SU-DHL-6 (cell line): ENCODE measurements at regions not wholly inside any gene's neighbourhood (a gene's known extent, or its start where the extent isn't known, plus 50 kb on each side); places are given as distances from the start of the nearest gene placed in this dataset.
"Not testable (repeated sequence)": the region's sequence is repeated elsewhere in the genome, so short reads cannot be mapped to it uniquely, and the experiment has no call there.

Experiments
- H2AFZ ChIP-seq: fragments of 200-600 bp; sonication (generic); 2 replicates; pipeline ENCODE4 v1.6.1; 2014; ENCODE audit warnings: low read depth, mild to moderate bottlenecking, moderate library complexity, mixed read lengths, antibody characterized with exemption, low read length; ENCODE audit not compliant: severe bottlenecking
- H3F3A ChIP-seq: fragments of 200-600 bp; shearing (Covaris generic); 2 replicates; pipeline ENCODE4 v1.6.0; 2016; ENCODE audit warnings: antibody characterized with exemption, mild to moderate bottlenecking; ENCODE audit not compliant: insufficient read depth
- H3K27ac ChIP-seq: fragments of 200-600 bp; sonication (generic); 2 replicates; pipeline ENCODE4 v1.5.1; 2016; ENCODE audit warnings: low read depth, mild to moderate bottlenecking, low read length, moderate library complexity, mixed read lengths
- H3K27me3 ChIP-seq: fragments of 200-600 bp; sonication (generic), shearing (Covaris generic); 2 replicates; pipeline ENCODE4 v1.6.0; 2014; ENCODE audit warnings: mild to moderate bottlenecking, low read length
- H3K36me3 ChIP-seq: fragments of 200-600 bp; sonication (generic); 2 replicates; pipeline ENCODE4 v1.6.1; 2014; ENCODE audit warnings: mild to moderate bottlenecking, low read length, mixed read lengths
- H3K4me2 ChIP-seq: fragments of 300-600, 200-600 bp; shearing (Covaris generic), sonication (generic); 2 replicates; pipeline ENCODE4 v1.6.0; 2014; ENCODE audit warnings: low read length, low read depth, mild to moderate bottlenecking; ENCODE audit not compliant: poor library complexity, severe bottlenecking
- H3K4me3 ChIP-seq: fragments of 200-600 bp; sonication (generic); 2 replicates; pipeline ENCODE4 v1.5.1; 2014; ENCODE audit warnings: antibody characterized with exemption, low read length, mild to moderate bottlenecking, mixed read lengths; ENCODE audit not compliant: insufficient read depth, poor library complexity, severe bottlenecking
- H3K79me2 ChIP-seq: fragments of 200-600 bp; sonication (generic); 2 replicates; pipeline ENCODE4 v1.6.1; 2014; ENCODE audit warnings: mild to moderate bottlenecking, low read length, moderate library complexity; ENCODE audit not compliant: insufficient read depth
- H3K9ac ChIP-seq: fragments of 200-600 bp; sonication (generic); 2 replicates; pipeline ENCODE4 v1.7.0; 2014; ENCODE audit warnings: mild to moderate bottlenecking, low read length
- H3K9me2 ChIP-seq: fragments of 200-600 bp; sonication (generic); replicated peaks from 2 replicates; pipeline ENCODE4 v1.6.1; 2014; ENCODE audit warnings: low read length; ENCODE audit not compliant: insufficient read depth
- H3K9me3 ChIP-seq: fragments of 200-600 bp; sonication (generic); 2 replicates; pipeline ENCODE4 v1.6.1; 2014; ENCODE audit warnings: low read length, mixed read lengths; ENCODE audit not compliant: insufficient read depth
- H4K20me1 ChIP-seq: fragments of 200-600 bp; sonication (generic); 2 replicates; pipeline ENCODE4 v1.6.1; 2014; ENCODE audit warnings: low read depth, mild to moderate bottlenecking, antibody characterized with exemption, low read length, moderate library complexity, mixed read lengths
- EZH2phosphoT487 ChIP-seq: fragments of 200-600 bp; sonication (generic), shearing (Covaris generic); conservative IDR thresholded peaks from 2 replicates; pipeline ENCODE4 v1.6.1; 2018; ENCODE audit warnings: mild to moderate bottlenecking, antibody characterized with exemption, low read length, moderate library complexity, mixed read lengths
- TF ChIP-seq, protein P1 (sequence below): fragments of 200-600 bp; sonication (generic); IDR thresholded peaks from one replicate; pipeline ENCODE4 v1.5.1; 2017; ENCODE audit warnings: antibody characterized with exemption, mild to moderate bottlenecking, low read length, moderate library complexity; ENCODE audit not compliant: insufficient read depth, poor library complexity, severe bottlenecking

GRCh38 chr11:19614370-19614940 lies 98.2 kb upstream of the NAV2 start:
- no peaks in the 10 kb centered on the region for H3K79me2 ChIP-seq
- no peaks in the 10 kb centered on the region for H3K36me3 ChIP-seq
- no peak overlapping the region for H2AFZ ChIP-seq
- no peak overlapping the region for H3K9ac ChIP-seq
- no peak overlapping the region for H3K4me2 ChIP-seq
- TF ChIP-seq EZH2phosphoT487: no peak
- TF ChIP-seq, protein P1, sequence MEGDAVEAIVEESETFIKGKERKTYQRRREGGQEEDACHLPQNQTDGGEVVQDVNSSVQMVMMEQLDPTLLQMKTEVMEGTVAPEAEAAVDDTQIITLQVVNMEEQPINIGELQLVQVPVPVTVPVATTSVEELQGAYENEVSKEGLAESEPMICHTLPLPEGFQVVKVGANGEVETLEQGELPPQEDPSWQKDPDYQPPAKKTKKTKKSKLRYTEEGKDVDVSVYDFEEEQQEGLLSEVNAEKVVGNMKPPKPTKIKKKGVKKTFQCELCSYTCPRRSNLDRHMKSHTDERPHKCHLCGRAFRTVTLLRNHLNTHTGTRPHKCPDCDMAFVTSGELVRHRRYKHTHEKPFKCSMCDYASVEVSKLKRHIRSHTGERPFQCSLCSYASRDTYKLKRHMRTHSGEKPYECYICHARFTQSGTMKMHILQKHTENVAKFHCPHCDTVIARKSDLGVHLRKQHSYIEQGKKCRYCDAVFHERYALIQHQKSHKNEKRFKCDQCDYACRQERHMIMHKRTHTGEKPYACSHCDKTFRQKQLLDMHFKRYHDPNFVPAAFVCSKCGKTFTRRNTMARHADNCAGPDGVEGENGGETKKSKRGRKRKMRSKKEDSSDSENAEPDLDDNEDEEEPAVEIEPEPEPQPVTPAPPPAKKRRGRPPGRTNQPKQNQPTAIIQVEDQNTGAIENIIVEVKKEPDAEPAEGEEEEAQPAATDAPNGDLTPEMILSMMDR: no peak
- no peaks in the 10 kb centered on the region for H3F3A ChIP-seq
- no peaks in the 10 kb centered on the region for H3K9me2 ChIP-seq
- 0 out of 2 replicates have a peak, but pooled peaks cover 4% of the 10 kb centered on the region for H3K27me3 ChIP-seq
- no peaks in the 10 kb centered on the region for H4K20me1 ChIP-seq
- no peak overlapping the region for H3K27ac ChIP-seq
- H3K4me3 ChIP-seq: no peak overlapping the region
- peaks cover 11% of the 10 kb centered on the region; the same call in 1 of the 2 replicates for H3K9me3 ChIP-seq

- H3K4me3 ChIP-seq, H3K27me3 ChIP-seq, H3K36me3 ChIP-seq, H3K27ac ChIP-seq, H3K9me2 ChIP-seq, H3K9ac ChIP-seq, H2AFZ ChIP-seq, H4K20me1 ChIP-seq, H3K4me2 ChIP-seq, H3F3A ChIP-seq, H3K79me2 ChIP-seq: not testable (repeated sequence)
- H3K9me3 ChIP-seq: peaks cover 11% of the 10 kb centered on the region; the same call in 1 of the 2 replicates
These were observed 100.6 kb upstream of the NAV2 start for GRCh38 chr11:19612025-19612424.

DNA sequence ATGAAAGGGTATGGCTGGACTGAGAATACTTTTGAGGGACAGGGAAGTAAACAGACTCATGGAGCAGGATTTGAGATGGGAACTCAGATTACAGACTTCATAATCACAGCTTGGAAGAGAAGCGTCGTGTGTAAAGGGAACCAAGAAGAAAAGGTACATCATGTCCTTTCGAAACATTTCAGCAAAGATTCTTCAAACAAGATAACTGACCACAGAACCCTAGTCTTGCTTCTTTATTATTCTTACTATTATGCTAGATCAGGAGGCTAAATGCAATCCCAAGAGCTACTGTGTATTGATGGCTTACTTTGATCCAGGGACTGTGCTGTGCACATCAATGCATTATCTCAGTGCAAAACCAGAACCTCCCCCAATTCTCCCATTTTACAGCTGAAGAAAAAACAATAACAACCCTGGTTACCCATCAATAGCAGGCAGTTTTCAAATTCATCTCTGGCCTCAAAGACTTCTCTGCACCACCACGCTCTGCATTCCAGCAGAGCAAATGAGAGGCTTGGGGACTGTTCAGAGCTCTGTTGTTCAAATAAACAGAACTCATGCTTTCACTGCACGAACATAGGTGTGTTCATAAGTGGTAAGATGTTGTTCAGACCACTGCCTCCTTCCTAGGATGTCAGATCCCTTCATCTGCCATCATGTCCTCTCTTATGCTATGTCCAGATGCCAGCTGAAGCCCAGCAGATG lies 104.8 kb upstream of the NAV2 start:
- no peak overlapping the region for H3K4me3 ChIP-seq
- no peak overlapping the region for H3K9ac ChIP-seq
- no peak overlapping the region for H2AFZ ChIP-seq
- H3K4me2 ChIP-seq: no peak overlapping the region
- no peak overlapping the region for H3K27ac ChIP-seq
- no peaks in the 10 kb centered on the region for H3K36me3 ChIP-seq
- TF ChIP-seq EZH2phosphoT487: no peak
- TF ChIP-seq, protein P1: no peak
- H4K20me1 ChIP-seq: no peaks in the 10 kb centered on the region
- H3K27me3 ChIP-seq: 0 out of 2 replicates have a peak, but pooled peaks cover 4% of the 10 kb centered on the region
- no peaks in the 10 kb centered on the region for H3F3A ChIP-seq
- H3K9me3 ChIP-seq: peaks cover 10% of the 10 kb centered on the region; the same call in 1 of the 2 replicates
- no peaks in the 10 kb centered on the region for H3K79me2 ChIP-seq
- H3K9me2 ChIP-seq: no peaks in the 10 kb centered on the region
